PC-9 (cell line): ENCODE measurements at regions not wholly inside any gene's neighbourhood (a gene's known extent, or its start where the extent isn't known, plus 50 kb on each side); places are given as distances from the start of the nearest gene placed in this dataset.

Experiments
- EZH2 ChIP-seq: fragments of 200-600 bp; sonication (generic); IDR thresholded peaks from 2 replicates; pipeline ENCODE4 v1.8.0; 2017; ENCODE audit warnings: antibody characterized with exemption, low read depth
- TF ChIP-seq, protein P1 (sequence below): fragments of 200-600 bp; sonication (generic); conservative IDR thresholded peaks from 2 replicates; pipeline ENCODE4 v1.6.1; 2017; ENCODE audit warnings: mixed run types, antibody characterized with exemption, mild to moderate bottlenecking, moderate library complexity

- TF ChIP-seq, protein P1, sequence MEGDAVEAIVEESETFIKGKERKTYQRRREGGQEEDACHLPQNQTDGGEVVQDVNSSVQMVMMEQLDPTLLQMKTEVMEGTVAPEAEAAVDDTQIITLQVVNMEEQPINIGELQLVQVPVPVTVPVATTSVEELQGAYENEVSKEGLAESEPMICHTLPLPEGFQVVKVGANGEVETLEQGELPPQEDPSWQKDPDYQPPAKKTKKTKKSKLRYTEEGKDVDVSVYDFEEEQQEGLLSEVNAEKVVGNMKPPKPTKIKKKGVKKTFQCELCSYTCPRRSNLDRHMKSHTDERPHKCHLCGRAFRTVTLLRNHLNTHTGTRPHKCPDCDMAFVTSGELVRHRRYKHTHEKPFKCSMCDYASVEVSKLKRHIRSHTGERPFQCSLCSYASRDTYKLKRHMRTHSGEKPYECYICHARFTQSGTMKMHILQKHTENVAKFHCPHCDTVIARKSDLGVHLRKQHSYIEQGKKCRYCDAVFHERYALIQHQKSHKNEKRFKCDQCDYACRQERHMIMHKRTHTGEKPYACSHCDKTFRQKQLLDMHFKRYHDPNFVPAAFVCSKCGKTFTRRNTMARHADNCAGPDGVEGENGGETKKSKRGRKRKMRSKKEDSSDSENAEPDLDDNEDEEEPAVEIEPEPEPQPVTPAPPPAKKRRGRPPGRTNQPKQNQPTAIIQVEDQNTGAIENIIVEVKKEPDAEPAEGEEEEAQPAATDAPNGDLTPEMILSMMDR: no peak
- TF ChIP-seq EZH2: no peak
Measured at GRCh38 chr7:96825285-96825684, 115.6 kb upstream of the SEM1 start.
